ENCODE measurements at regions not wholly inside any gene's neighbourhood (a gene's known extent, or its start where the extent isn't known, plus 50 kb on each side); places are given as distances from the start of the nearest gene placed in this dataset.

DNA sequence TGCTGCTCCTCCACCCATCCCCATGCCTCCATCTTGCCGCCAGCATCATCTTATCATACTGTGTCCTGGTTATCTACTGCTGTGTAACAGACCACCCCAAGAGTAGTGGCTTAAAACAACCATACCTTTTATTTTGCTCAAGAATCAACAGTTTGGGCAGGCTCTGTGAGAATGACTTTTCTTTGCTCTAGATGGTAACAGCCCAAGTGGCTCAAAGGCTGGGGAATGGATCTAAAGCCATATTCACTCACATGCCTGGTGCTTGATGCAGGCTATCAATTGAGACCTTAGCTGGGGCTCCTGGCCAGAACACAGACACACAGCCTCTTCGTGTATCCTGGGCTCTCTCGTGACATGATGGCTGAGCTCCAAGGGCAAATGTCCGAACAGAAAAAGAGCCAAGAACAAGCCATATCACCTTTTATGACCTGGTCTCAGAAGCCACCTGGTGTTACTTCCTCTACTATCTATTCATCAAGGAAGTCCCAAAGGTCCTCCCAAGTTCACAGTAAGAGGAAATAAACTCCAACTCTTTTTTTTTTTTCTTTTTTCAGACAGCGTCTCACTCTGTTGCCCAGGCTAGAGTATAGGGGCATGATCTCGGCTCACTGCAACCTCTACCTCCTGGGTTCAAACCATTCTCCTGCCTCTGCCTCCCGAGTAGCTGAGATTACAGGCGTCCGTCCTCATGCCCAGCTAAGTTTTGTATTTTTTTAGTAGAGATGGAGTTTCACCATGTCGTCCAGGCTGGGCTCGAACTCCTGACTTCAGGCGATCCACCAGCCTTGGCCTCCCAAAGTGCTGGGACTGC, 159.3 kb upstream of the JARID2 start:
- Mint-ChIP-seq H3K4me3 (no peak overlapping the region), H3K4me1 (peaks cover 6 to 10% of the 10 kb centered on the region in 2 donors), H3K27ac (no peak overlapping the region), H3K36me3 (no peaks in the 10 kb centered on the region), H3K9me3 (no peaks in the 10 kb centered on the region), H3K27me3 (ENCODE audit: low read depth in 2 of 2) (peaks cover 3 to 14% of the 10 kb centered on the region in 2 donors)
- TF ChIP-seq, protein P1, sequence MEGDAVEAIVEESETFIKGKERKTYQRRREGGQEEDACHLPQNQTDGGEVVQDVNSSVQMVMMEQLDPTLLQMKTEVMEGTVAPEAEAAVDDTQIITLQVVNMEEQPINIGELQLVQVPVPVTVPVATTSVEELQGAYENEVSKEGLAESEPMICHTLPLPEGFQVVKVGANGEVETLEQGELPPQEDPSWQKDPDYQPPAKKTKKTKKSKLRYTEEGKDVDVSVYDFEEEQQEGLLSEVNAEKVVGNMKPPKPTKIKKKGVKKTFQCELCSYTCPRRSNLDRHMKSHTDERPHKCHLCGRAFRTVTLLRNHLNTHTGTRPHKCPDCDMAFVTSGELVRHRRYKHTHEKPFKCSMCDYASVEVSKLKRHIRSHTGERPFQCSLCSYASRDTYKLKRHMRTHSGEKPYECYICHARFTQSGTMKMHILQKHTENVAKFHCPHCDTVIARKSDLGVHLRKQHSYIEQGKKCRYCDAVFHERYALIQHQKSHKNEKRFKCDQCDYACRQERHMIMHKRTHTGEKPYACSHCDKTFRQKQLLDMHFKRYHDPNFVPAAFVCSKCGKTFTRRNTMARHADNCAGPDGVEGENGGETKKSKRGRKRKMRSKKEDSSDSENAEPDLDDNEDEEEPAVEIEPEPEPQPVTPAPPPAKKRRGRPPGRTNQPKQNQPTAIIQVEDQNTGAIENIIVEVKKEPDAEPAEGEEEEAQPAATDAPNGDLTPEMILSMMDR (IDR thresholded peaks at IDR 0.05): no peak
- no peak overlapping the region for H3K4me3 ChIP-seq (ENCODE audit: low read length)
- intact Hi-C loops (cut with micrococcal nuclease): no loop called here
- DNase-seq: no peak
- H3K27me3 ChIP-seq (ENCODE audit: control insufficient read depth, insufficient read depth, low read length): no peaks in the 10 kb centered on the region
- ATAC-seq: no peak
- H3K36me3 ChIP-seq (ENCODE audit: control insufficient read depth, insufficient read depth, low read length): no peaks in the 10 kb centered on the region
- no peaks in the 10 kb centered on the region for H3K9me3 ChIP-seq (ENCODE audit: control insufficient read depth, insufficient read depth, low read length)
- peaks cover 3% of the 10 kb centered on the region for H3K4me1 ChIP-seq (ENCODE audit: control insufficient read depth, insufficient read depth, low read length)
- no peak overlapping the region for H3K27ac ChIP-seq (ENCODE audit: low read length)
- 91% methylated on average over 12 of the region's 12 CpGs for WGBS (ENCODE audit: insufficient coverage)

- no peaks in the 10 kb centered on the region for H3K36me3 Mint-ChIP-seq
These were observed 158.7 kb upstream of the JARID2 start for GRCh38 chr6:15087186-15087589.

DNA sequence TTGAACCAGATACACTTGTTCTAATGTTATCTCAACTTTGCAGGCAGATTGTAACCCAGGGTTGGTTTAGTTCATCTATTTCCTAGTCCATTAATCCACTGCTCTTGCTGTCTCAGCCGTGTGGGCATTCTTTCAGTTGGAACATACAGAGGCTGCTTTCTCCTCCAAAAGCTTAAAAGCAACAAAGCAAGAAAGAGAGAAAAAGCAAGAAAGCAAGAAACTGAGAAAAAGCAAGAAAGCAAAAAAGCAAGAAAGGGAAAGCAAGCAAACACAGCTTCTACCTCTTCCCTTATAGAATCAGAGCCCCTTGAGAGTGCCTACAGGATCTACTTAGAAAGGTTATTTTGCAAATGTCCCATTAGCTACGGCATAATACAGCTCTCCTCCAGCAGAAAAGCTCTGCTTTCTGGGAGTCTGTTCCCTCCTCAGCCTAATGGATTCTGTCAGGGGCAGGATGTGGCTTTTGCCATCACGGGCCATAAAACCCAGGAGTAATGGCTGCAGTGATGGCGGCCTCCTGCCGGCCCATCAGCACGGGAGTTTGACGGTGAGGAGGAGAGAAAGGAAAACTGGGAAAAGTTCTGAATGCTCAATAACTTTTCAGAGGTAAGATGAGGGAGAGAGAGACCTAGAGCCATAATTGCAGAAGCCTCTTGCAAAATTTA, 156.8 kb upstream of the JARID2 start:
- Mint-ChIP-seq H3K27ac (no peak overlapping the region), H3K4me1 (peaks cover 6 to 9% of the 10 kb centered on the region in 2 donors), H3K9me3 (no peaks in the 10 kb centered on the region), H3K36me3 (no peaks in the 10 kb centered on the region), H3K27me3 (ENCODE audit: low read depth in 2 of 2) (peaks cover 6 to 14% of the 10 kb centered on the region in 2 donors), H3K4me3 (no peak overlapping the region)
- DNase-seq: no peak
- TF ChIP-seq, protein P1 (IDR thresholded peaks at IDR 0.05): no peak
- H3K4me1 ChIP-seq (ENCODE audit: control insufficient read depth, insufficient read depth, low read length): peaks cover 3% of the 10 kb centered on the region
- no peaks in the 10 kb centered on the region for H3K9me3 ChIP-seq (ENCODE audit: control insufficient read depth, insufficient read depth, low read length)
- no peaks in the 10 kb centered on the region for H3K36me3 ChIP-seq (ENCODE audit: control insufficient read depth, insufficient read depth, low read length)
- WGBS (ENCODE audit: insufficient coverage): 67% methylated on average over 7 of the region's 7 CpGs
- no peak overlapping the region for H3K27ac ChIP-seq (ENCODE audit: low read length)
- intact Hi-C loops (cut with micrococcal nuclease): no loop called here
- H3K27me3 ChIP-seq (ENCODE audit: control insufficient read depth, insufficient read depth, low read length): no peaks in the 10 kb centered on the region
- ATAC-seq: no peak
- no peak overlapping the region for H3K4me3 ChIP-seq (ENCODE audit: low read length)

More at GRCh38 chr6:15087186-15087589, 158.7 kb upstream of the JARID2 start:
- Histone ChIP-seq H3K36me3 (ENCODE audit: control insufficient read depth, insufficient read depth, low read length) (no peaks in the 10 kb centered on the region), H3K27ac (ENCODE audit: low read length) (no peak overlapping the region), H3K4me3 (ENCODE audit: low read length) (no peak overlapping the region), H3K4me1 (ENCODE audit: control insufficient read depth, insufficient read depth, low read length) (peaks cover 3% of the 10 kb centered on the region), H3K27me3 (ENCODE audit: control insufficient read depth, insufficient read depth, low read length) (no peaks in the 10 kb centered on the region), H3K9me3 (ENCODE audit: control insufficient read depth, insufficient read depth, low read length) (no peaks in the 10 kb centered on the region)
- 83% methylated on average over 5 of the region's 5 CpGs for WGBS (ENCODE audit: insufficient coverage)
- no peak for ATAC-seq
- intact Hi-C loops (cut with micrococcal nuclease): no loop called here
- peaks cover 3 to 14% of the 10 kb centered on the region in 2 donors for H3K27me3 Mint-ChIP-seq (ENCODE audit: low read depth in 2 of 2)
- H3K27ac Mint-ChIP-seq: no peak overlapping the region
- TF ChIP-seq, protein P1 (IDR thresholded peaks at IDR 0.05): no peak
- no peak overlapping the region for H3K4me3 Mint-ChIP-seq
- H3K4me1 Mint-ChIP-seq: peaks cover 6 to 10% of the 10 kb centered on the region in 2 donors
- no peak for DNase-seq
- no peaks in the 10 kb centered on the region for H3K9me3 Mint-ChIP-seq
